CD4-positive, alpha-beta T cell (primary cell): ENCODE measurements at regions not wholly inside any gene's neighbourhood (a gene's known extent, or its start where the extent isn't known, plus 50 kb on each side); places are given as distances from the start of the nearest gene placed in this dataset.

Experiments
- ATAC-seq: fragments of 200-7000 bp; cut with Tn5 transposase; one replicate; pipeline ENCODE4 v1.10.0; 2022; ENCODE audit warnings: mild to moderate bottlenecking; ENCODE audit not compliant: poor library complexity
- CTCF ChIA-PET: fragments of 350-600 bp; sonication (Branson Sonifier 250); formaldehyde crosslinking; loops from one replicate; lab custom pipeline; 2021; ENCODE audit warnings: antibody characterized with exemption, inconsistent platforms; lab: Charles Lee
- POLR2A ChIA-PET: fragments of 350-600 bp; sonication (Branson Sonifier 250); formaldehyde crosslinking; loops from one replicate; lab custom pipeline; 2021; ENCODE audit warnings: antibody characterized with exemption, inconsistent platforms; lab: Charles Lee
- DNase-seq, 14 experiments: peaks; one replicate each; pipeline ENCODE4 v3.0.0-alpha.2; 2013 to 2020; ENCODE audit warnings: mixed read lengths in 2 of 14
- H3K27ac ChIP-seq, 2 donors: one replicate each; pipeline versions ENCODE4 v1.5.1 to v1.7.0; 2013; ENCODE audit warnings: low read length in 2 of 2, low read depth in 1 of 2, mild to moderate bottlenecking in 1 of 2
- H3K27me3 ChIP-seq, 2 experiments: 1 replicate in 1 of 2; 2 replicates in 1 of 2; pipeline versions ENCODE4 v1.6.1 to v1.7.0; 2013; ENCODE audit warnings: low read length in 2 of 2, control low read depth in 1 of 2, mild to moderate bottlenecking in 1 of 2, moderate library complexity in 1 of 2; ENCODE audit not compliant: insufficient read depth in 2 of 2, control insufficient read depth in 1 of 2
- H3K36me3 ChIP-seq: one replicate; pipeline ENCODE4 v1.6.1; 2013; ENCODE audit warnings: low read length, control low read depth; ENCODE audit not compliant: insufficient read depth
- H3K4me1 ChIP-seq: one replicate; pipeline ENCODE4 v1.6.1; 2013; ENCODE audit warnings: low read length, control low read depth; ENCODE audit not compliant: insufficient read depth
- H3K4me3 ChIP-seq: one replicate; pipeline ENCODE4 v1.5.1; 2013; ENCODE audit warnings: mild to moderate bottlenecking, low read length, moderate library complexity
- H3K9me3 ChIP-seq, 2 experiments: 1 replicate in 1 of 2; 2 replicates in 1 of 2; pipeline versions ENCODE4 v1.6.1 to v1.7.0; 2013; ENCODE audit warnings: low read length in 2 of 2, mild to moderate bottlenecking in 2 of 2, control low read depth in 1 of 2, moderate library complexity in 1 of 2; ENCODE audit not compliant: control insufficient read depth in 1 of 2, insufficient read depth in 1 of 2
- H3K27ac Mint-ChIP-seq: one replicate; pipeline ENCODE4 v1.8.0; 2020; ENCODE audit warnings: mixed read lengths
- H3K27me3 Mint-ChIP-seq: one replicate; pipeline ENCODE4 v1.8.0; 2021; ENCODE audit warnings: mixed read lengths
- H3K36me3 Mint-ChIP-seq: one replicate; pipeline ENCODE4 v1.8.0; 2021; ENCODE audit warnings: low read depth, mixed read lengths
- H3K4me1 Mint-ChIP-seq: one replicate; pipeline ENCODE4 v1.8.0; 2021; ENCODE audit warnings: low read depth, mixed read lengths
- H3K4me3 Mint-ChIP-seq: one replicate; pipeline ENCODE4 v1.8.0; 2020; ENCODE audit warnings: mild to moderate bottlenecking, mixed read lengths
- H3K9me3 Mint-ChIP-seq: one replicate; pipeline ENCODE4 v1.8.0; 2020; ENCODE audit warnings: mixed read lengths
- intact Hi-C, 2 experiments: fragments of 100-400 bp; cut with DNase I in 1 of 2; cut with micrococcal nuclease in 1 of 2; formaldehyde crosslinking; loops; one replicate each; pipeline versions ENCODE4 v1.15.1 to v1.9.0; 2023 to 2025; cut with DNase I, micrococcal nuclease
- TF ChIP-seq, protein P1 (sequence below): fragments of 200-600 bp; IDR thresholded peaks from one replicate; pipeline ENCODE4 v1.8.0; 2022; ENCODE audit warnings: antibody characterized with exemption, mild to moderate bottlenecking

DNA sequence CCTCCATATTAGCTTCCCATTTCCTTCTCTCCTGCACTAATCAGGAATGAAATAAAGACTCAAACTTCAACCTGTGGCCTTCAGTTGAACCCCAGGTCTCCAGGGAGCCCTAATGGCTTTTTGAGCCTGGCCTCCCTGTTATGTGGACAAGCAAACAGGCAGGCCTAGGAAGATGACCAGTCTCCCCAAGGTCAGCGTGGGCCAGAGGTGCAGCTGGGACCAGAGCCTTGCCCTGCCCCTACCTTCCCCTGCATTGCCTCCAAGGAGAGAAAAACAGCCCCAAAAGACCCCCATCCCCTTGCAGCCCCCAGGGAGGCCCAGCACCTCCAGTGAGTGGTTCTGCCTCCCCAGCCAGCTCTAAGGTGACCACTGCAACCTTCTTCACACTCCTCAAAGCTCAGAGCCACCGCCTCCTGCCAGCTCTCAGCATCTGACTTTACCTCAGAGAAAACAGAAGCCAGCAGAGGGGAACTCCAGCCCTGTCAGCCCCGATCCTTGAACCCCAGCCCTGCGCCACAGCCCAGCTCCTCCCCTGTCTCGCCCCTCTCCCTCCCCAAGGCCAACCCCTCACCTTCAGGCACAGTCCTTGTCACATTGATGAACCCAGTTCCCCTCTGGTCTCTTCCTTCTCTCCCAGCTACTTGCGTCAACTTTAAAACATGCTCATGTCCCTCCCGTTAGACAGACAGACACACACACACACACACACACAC lies 59.5 kb upstream of the ID2 start:
- no peak for ATAC-seq
- no peak overlapping the region for H3K27ac Mint-ChIP-seq

DNA sequence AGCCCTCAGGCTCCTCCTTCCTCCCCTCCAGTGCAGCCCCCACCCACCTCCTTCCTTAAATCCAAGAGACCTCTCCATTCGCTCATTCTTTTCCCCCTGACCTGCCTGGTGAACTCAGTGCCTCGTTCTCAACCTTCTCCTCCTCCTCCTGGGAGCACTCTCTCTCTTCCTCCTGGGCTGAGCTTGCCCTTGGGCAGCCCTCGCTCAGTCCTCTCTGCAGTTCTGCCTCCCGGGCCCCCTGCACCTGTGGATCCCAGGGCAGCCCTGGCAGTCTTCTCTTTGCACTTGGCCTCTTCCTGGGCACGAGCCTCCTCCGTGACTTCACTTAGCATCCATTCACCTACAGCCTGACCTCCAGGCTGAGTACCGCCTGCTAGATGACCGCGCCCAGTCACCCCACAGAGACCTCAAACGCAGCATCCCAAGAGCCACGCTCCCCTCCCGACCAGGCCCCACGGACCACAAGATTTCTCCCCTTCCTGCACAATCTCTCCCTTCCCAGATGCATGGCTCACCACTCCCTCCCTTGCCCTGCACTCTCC lies 58.9 kb upstream of the ID2 start:
- no peak overlapping the region for H3K4me3 Mint-ChIP-seq
- DNase-seq = peak in 1 of 14 experiments; percentile 23
- H3K9me3 Mint-ChIP-seq = no peaks in the 10 kb centered on the region

More for the DNA sequence above, 59.5 kb upstream of the ID2 start:
- TF ChIP-seq, protein P1, sequence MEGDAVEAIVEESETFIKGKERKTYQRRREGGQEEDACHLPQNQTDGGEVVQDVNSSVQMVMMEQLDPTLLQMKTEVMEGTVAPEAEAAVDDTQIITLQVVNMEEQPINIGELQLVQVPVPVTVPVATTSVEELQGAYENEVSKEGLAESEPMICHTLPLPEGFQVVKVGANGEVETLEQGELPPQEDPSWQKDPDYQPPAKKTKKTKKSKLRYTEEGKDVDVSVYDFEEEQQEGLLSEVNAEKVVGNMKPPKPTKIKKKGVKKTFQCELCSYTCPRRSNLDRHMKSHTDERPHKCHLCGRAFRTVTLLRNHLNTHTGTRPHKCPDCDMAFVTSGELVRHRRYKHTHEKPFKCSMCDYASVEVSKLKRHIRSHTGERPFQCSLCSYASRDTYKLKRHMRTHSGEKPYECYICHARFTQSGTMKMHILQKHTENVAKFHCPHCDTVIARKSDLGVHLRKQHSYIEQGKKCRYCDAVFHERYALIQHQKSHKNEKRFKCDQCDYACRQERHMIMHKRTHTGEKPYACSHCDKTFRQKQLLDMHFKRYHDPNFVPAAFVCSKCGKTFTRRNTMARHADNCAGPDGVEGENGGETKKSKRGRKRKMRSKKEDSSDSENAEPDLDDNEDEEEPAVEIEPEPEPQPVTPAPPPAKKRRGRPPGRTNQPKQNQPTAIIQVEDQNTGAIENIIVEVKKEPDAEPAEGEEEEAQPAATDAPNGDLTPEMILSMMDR = no peak
- no peaks in the 10 kb centered on the region for H3K36me3 Mint-ChIP-seq
- ChIA-PET CTCF (no interaction called here), POLR2A (interaction anchor here (0.5 to 0.9 kb wide), 2 partner anchors 59 to 180 kb away, joined by 3 to 4 read pairs; partner anchors contain the start of gene ID2)
- intact Hi-C loops = no loop called here
- no peaks in the 10 kb centered on the region for H3K27me3 ChIP-seq
- no peaks in the 10 kb centered on the region for H3K36me3 ChIP-seq
- H3K27me3 Mint-ChIP-seq = peaks cover 5% of the 10 kb centered on the region
- no peaks in the 10 kb centered on the region for H3K4me1 Mint-ChIP-seq
- H3K27ac ChIP-seq = no peak overlapping the region
- peaks cover 0 to 3% of the 10 kb centered on the region in 2 experiments for H3K9me3 ChIP-seq
- H3K4me1 ChIP-seq = no peaks in the 10 kb centered on the region
- H3K9me3 Mint-ChIP-seq = no peaks in the 10 kb centered on the region
- H3K4me3 Mint-ChIP-seq = no peak overlapping the region
- H3K4me3 ChIP-seq = no peak overlapping the region
- peak in 1 of 14 experiments; percentile 19 for DNase-seq

DNA sequence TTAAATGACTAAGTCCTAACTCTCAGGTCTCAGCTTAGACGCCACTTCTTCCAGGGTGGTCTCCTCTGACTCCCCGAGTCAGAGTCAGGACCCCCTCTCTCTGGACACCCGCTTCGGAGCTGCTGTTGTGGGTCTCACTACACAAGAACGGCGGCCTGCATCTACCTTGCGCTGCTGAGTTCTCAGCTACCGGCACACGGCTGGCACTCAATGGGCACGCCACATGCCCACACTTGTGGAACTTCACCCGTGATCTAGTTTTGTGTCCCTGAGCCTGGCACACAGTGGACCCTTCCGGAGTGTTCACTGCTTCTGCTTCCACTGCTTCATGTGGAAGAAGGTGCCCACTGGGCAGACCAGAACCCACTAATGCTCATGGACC lies 58.3 kb upstream of the ID2 start:
- no peak for ATAC-seq
- no peaks in the 10 kb centered on the region for H3K36me3 ChIP-seq
- peaks cover 0 to 3% of the 10 kb centered on the region in 2 experiments for H3K9me3 ChIP-seq
- TF ChIP-seq, protein P1 = no peak
- no peak overlapping the region for H3K4me3 ChIP-seq
- no peak overlapping the region for H3K27ac ChIP-seq
- peaks cover 5% of the 10 kb centered on the region for H3K27me3 Mint-ChIP-seq
- H3K9me3 Mint-ChIP-seq = no peaks in the 10 kb centered on the region
- DNase-seq = peak in 1 of 14 experiments; percentile 6
- H3K27ac Mint-ChIP-seq = no peak overlapping the region
- intact Hi-C loops = no loop called here
- no peak overlapping the region for H3K4me3 Mint-ChIP-seq
- H3K36me3 Mint-ChIP-seq = no peaks in the 10 kb centered on the region
- H3K4me1 ChIP-seq = no peaks in the 10 kb centered on the region
- POLR2A ChIA-PET = no interaction called here
- H3K27me3 ChIP-seq = no peaks in the 10 kb centered on the region
- H3K4me1 Mint-ChIP-seq = no peaks in the 10 kb centered on the region
- CTCF ChIA-PET = no interaction called here

More for the DNA sequence above, 58.9 kb upstream of the ID2 start:
- Histone ChIP-seq H3K36me3 (no peaks in the 10 kb centered on the region), H3K27ac (no peak overlapping the region), H3K4me3 (no peak overlapping the region), H3K9me3 (peaks cover 0 to 3% of the 10 kb centered on the region in 2 experiments), H3K4me1 (no peaks in the 10 kb centered on the region), H3K27me3 (no peaks in the 10 kb centered on the region)
- no peak for ATAC-seq
- Mint-ChIP-seq H3K27me3 (peaks cover 5% of the 10 kb centered on the region), H3K36me3 (no peaks in the 10 kb centered on the region), H3K27ac (no peak overlapping the region), H3K4me1 (no peaks in the 10 kb centered on the region)
- ChIA-PET POLR2A (interaction anchor here (0.5 to 0.9 kb wide), 2 partner anchors 59 to 181 kb away, joined by 3 to 4 read pairs; partner anchors contain the start of gene ID2), CTCF (no interaction called here)
- TF ChIP-seq, protein P1 = no peak
- intact Hi-C loops = no loop called here
